ENCODE measurements at regions not wholly inside any gene's neighbourhood (a gene's known extent, or its start where the extent isn't known, plus 50 kb on each side); places are given as distances from the start of the nearest gene placed in this dataset.

DNA sequence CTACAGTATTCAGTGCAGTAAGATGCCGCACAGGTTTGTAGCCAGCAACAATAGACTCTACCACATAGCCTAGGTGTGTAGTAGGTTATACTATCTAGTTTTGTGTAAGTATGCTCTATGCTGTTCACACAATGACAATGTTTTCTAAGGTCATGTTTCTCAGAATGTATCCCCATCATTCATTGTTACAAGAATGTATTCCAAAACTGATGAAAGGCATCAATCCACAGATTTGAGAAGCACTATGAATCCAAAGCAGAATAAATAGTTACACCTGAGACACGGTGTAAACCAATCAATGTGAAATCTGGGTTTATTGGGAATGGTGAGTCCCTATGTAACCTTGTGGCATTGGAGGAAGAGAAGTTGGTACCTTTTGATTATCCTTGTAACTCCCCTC is 54.5 kb upstream of the MARK1 start:
- TF ChIP-seq POLR2A (IDR thresholded peaks at IDR 0.05; ENCODE audit: low read depth, low read length) (no peak), POLR2AphosphoS5 (IDR thresholded peaks at IDR 0.05; ENCODE audit: low read depth, low read length) (no peak)
